Kidney (tissue), 13 donors: ENCODE measurements at regions not wholly inside any gene's neighbourhood (a gene's known extent, or its start where the extent isn't known, plus 50 kb on each side); places are given as distances from the start of the nearest gene placed in this dataset.

Source experiments
- DNase-seq, 5 donors: peaks; one replicate each; pipeline ENCODE4 v3.0.0-alpha.2; 2013 to 2020
- FAIRE-seq: peaks from 2 replicates; lab custom pipeline; 2012; peaks lifted over from hg19 to GRCh38; lab: Jason Lieb, UNC
- H3K27ac ChIP-seq, 2 donors: one replicate each; pipeline ENCODE4 v1.7.0; 2013; ENCODE audit warnings: low read depth in 2 of 2, low read length in 2 of 2, inconsistent platforms in 1 of 2
- H3K27me3 ChIP-seq: one replicate; pipeline ENCODE4 v1.7.1; 2013; ENCODE audit warnings: low read length, inconsistent platforms; ENCODE audit not compliant: control insufficient read depth, insufficient read depth
- H3K36me3 ChIP-seq, 3 donors: one replicate each; pipeline versions ENCODE4 v1.7.0 to v1.7.1; 2013; ENCODE audit warnings: low read length in 3 of 3, control low read depth in 1 of 3, inconsistent platforms in 1 of 3; ENCODE audit not compliant: insufficient read depth in 3 of 3, control insufficient read depth in 2 of 3
- H3K4me1 ChIP-seq, 3 donors: one replicate each; pipeline versions ENCODE4 v1.7.0 to v1.7.1; 2013; ENCODE audit warnings: low read length in 3 of 3, inconsistent platforms in 1 of 3, low read depth in 1 of 3; ENCODE audit not compliant: control insufficient read depth in 2 of 3, insufficient read depth in 2 of 3
- H3K4me3 ChIP-seq, 3 donors: one replicate each; pipeline versions ENCODE4 v1.7.0 to v1.8.1; 2013; ENCODE audit warnings: low read length in 3 of 3, control low read depth in 1 of 3, inconsistent platforms in 1 of 3
- H3K9ac ChIP-seq, 3 donors: one replicate each; pipeline versions ENCODE4 v1.7.0 to v1.7.1; 2013; ENCODE audit warnings: low read length in 3 of 3, control low read depth in 1 of 3, inconsistent platforms in 1 of 3
- H3K9me3 ChIP-seq, 3 donors: one replicate each; pipeline versions ENCODE4 v1.7.0 to v1.7.1; 2013; ENCODE audit warnings: low read length in 3 of 3, control low read depth in 1 of 3, inconsistent platforms in 1 of 3; ENCODE audit not compliant: control insufficient read depth in 2 of 3, insufficient read depth in 1 of 3
- intact Hi-C: fragments of 100-400 bp; cut with DNase I; formaldehyde crosslinking; loops from one replicate; pipeline ENCODE4 v1.11.1; 2022
- TF ChIP-seq, protein P1 (sequence below): IDR thresholded peaks from 3 replicates; pipeline ENCODE4 v1.5.1; 2012; ENCODE audit warnings: mild to moderate bottlenecking, moderate library complexity, borderline replicate concordance; ENCODE audit not compliant: insufficient read depth; ENCODE audit errors: extremely low read depth
- donor health status: control.
- donor health status: control.
- donor health status: control.
- donor health status: control.
- donor health status: control.
- donor health status: DM: yes; HTN: yes; CAD: no.
- donor health status: Normal renal cell carcinoma (clear cell type).

DNA sequence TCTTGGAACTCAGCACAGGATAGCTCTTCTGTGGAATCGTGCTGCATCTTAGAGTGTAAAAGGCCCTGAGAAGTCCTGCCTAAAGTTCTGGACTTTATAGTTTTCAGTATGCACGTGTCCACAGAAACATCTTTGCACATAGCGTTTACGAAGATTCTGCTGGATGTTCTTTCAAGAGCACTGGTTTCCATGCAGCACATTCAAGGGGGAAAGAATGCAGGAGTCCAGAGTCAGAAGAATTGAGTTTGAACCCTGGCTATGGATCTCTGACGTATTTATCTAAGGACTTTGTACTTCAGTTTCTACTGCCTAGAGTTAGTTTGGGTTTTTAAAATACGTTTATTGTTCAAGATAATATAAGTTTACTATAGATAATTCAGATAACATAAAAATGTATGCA is 282.8 kb upstream of the ZMIZ1 start:
- FAIRE-seq (no peak), DNase-seq (no peak)
- Histone ChIP-seq H3K36me3 (no peaks in the 10 kb centered on the region), H3K27me3 (no peaks in the 10 kb centered on the region), H3K27ac (no peak overlapping the region), H3K4me1 (no peaks in the 10 kb centered on the region), H3K9me3 (no peaks in the 10 kb centered on the region), H3K9ac (no peak overlapping the region), H3K4me3 (no peak overlapping the region)
- TF ChIP-seq, protein P1, sequence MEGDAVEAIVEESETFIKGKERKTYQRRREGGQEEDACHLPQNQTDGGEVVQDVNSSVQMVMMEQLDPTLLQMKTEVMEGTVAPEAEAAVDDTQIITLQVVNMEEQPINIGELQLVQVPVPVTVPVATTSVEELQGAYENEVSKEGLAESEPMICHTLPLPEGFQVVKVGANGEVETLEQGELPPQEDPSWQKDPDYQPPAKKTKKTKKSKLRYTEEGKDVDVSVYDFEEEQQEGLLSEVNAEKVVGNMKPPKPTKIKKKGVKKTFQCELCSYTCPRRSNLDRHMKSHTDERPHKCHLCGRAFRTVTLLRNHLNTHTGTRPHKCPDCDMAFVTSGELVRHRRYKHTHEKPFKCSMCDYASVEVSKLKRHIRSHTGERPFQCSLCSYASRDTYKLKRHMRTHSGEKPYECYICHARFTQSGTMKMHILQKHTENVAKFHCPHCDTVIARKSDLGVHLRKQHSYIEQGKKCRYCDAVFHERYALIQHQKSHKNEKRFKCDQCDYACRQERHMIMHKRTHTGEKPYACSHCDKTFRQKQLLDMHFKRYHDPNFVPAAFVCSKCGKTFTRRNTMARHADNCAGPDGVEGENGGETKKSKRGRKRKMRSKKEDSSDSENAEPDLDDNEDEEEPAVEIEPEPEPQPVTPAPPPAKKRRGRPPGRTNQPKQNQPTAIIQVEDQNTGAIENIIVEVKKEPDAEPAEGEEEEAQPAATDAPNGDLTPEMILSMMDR = no peak
- intact Hi-C loops = no loop called here

DNA sequence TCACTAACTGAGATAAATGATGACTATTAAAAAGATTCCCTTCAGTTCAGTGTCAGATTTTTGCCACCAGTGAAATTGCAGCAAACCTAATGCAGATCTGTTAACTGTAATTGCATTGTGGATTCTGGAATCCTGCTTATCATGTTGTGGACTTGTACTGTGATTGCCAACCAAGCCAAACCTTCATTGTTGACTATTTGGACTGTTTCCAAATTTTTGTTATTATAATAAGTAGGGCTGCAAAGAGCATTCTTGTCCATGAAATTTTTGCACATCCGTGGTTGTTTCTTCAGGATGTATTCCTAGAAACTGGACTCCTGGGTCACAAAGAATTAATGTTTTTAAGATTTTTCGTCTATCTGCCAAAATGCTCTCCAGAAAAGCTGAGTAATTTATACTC is 281.6 kb upstream of the ZMIZ1 start:
- no peak for FAIRE-seq
- no peak overlapping the region for H3K27ac ChIP-seq
- DNase-seq = no peak
- H3K9me3 ChIP-seq = no peaks in the 10 kb centered on the region
- TF ChIP-seq, protein P1 = no peak
- H3K9ac ChIP-seq = no peak overlapping the region
- H3K4me1 ChIP-seq = no peaks in the 10 kb centered on the region
- no peak overlapping the region for H3K4me3 ChIP-seq
- intact Hi-C loops = no loop called here
- H3K27me3 ChIP-seq = no peaks in the 10 kb centered on the region
- no peaks in the 10 kb centered on the region for H3K36me3 ChIP-seq

- FAIRE-seq = no peak
- intact Hi-C loops = no loop called here
Measured at GRCh38 chr10:78794736-78795455, 273.9 kb upstream of the ZMIZ1 start.

More at GRCh38 chr10:78794736-78795455, 273.9 kb upstream of the ZMIZ1 start:
- no peak overlapping the region for H3K27ac ChIP-seq
- DNase-seq = no peak
- no peak overlapping the region for H3K4me3 ChIP-seq
- TF ChIP-seq, protein P1 = no peak
- no peaks in the 10 kb centered on the region for H3K36me3 ChIP-seq
- H3K9ac ChIP-seq = no peak overlapping the region
- H3K27me3 ChIP-seq = no peaks in the 10 kb centered on the region
- no peaks in the 10 kb centered on the region for H3K9me3 ChIP-seq
- H3K4me1 ChIP-seq = no peaks in the 10 kb centered on the region
